ENCODE measurements at regions not wholly inside any gene's neighbourhood (a gene's known extent, or its start where the extent isn't known, plus 50 kb on each side); places are given as distances from the start of the nearest gene placed in this dataset.
A peak's percentile ranks its signal among the peaks of the same experiment; 100 is the strongest.
"Not testable (repeated sequence)": the region's sequence is repeated elsewhere in the genome, so short reads cannot be mapped to it uniquely, and the experiment has no call there.

GRCh38 chr2:64814007-64814406, 160.3 kb upstream of the SERTAD2 start:
- H3K4me1 ChIP-seq = no peaks in the 10 kb centered on the region
- H3K36me3 ChIP-seq = no peaks in the 10 kb centered on the region
- no peak overlapping the region for H3K27ac ChIP-seq
- no peaks in the 10 kb centered on the region for H3K27me3 ChIP-seq
- DNase-seq = no peak
- no peak overlapping the region for H3K4me3 ChIP-seq
- TF ChIP-seq CTCF (IDR thresholded peaks at IDR 0.05) = no peak
- TF ChIP-seq POLR2A (IDR thresholded peaks at IDR 0.05) = no peak
- H3K9me3 ChIP-seq = no peaks in the 10 kb centered on the region

GRCh38 chr2:64816526-64816925, 162.8 kb upstream of the SERTAD2 start:
- not testable (repeated sequence) for H3K4me1 ChIP-seq, H3K4me3 ChIP-seq, DNase-seq, H3K9me3 ChIP-seq, H3K27ac ChIP-seq, H3K36me3 ChIP-seq, H3K27me3 ChIP-seq

- Histone ChIP-seq H3K9me3 (no peaks in the 10 kb centered on the region), H3K4me3 (no peak overlapping the region), H3K36me3 (no peaks in the 10 kb centered on the region), H3K27me3 (no peaks in the 10 kb centered on the region), H3K4me1 (no peaks in the 10 kb centered on the region), H3K27ac (no peak overlapping the region)
- TF ChIP-seq CTCF (IDR thresholded peaks at IDR 0.05) = no peak
- TF ChIP-seq POLR2A (IDR thresholded peaks at IDR 0.05) = no peak
- no peak for DNase-seq
Measured at GRCh38 chr2:64817453-64817852, 163.7 kb upstream of the SERTAD2 start.

- peak overlapping the region in 1 of 4 donors; percentile 32 for H3K27ac ChIP-seq
- no peaks in the 10 kb centered on the region for H3K9me3 ChIP-seq
- H3K4me3 ChIP-seq = no peak overlapping the region
- TF ChIP-seq POLR2A (IDR thresholded peaks at IDR 0.05) = no peak
- no peak for TF ChIP-seq CTCF (IDR thresholded peaks at IDR 0.05)
- no peaks in the 10 kb centered on the region for H3K36me3 ChIP-seq
- no peaks in the 10 kb centered on the region for H3K27me3 ChIP-seq
- H3K4me1 ChIP-seq = no peaks in the 10 kb centered on the region
- DNase-seq = no peak
Measured at GRCh38 chr2:64818664-64819060, 164.9 kb upstream of the SERTAD2 start.

GRCh38 chr2:64819361-64819760, 165.6 kb upstream of the SERTAD2 start:
- peak overlapping the region; percentile 1 to 72 (median 58) for H3K27ac ChIP-seq
- TF ChIP-seq CTCF (IDR thresholded peaks at IDR 0.05) = no peak
- TF ChIP-seq POLR2A (IDR thresholded peaks at IDR 0.05) = no peak
- no peak for DNase-seq

GRCh38 chr2:64819774-64820688, 166.3 kb upstream of the SERTAD2 start:
- no peak for TF ChIP-seq CTCF (IDR thresholded peaks at IDR 0.05)
- H3K27me3 ChIP-seq = no peaks in the 10 kb centered on the region
- no peaks in the 10 kb centered on the region for H3K9me3 ChIP-seq
- H3K27ac ChIP-seq = peak overlapping the region; percentile 1 to 72 (median 58)
- no peaks in the 10 kb centered on the region for H3K36me3 ChIP-seq
- no peak overlapping the region for H3K4me3 ChIP-seq
- peak in 2 of 3 donors; percentile 65 to 78 for DNase-seq
- no peaks in the 10 kb centered on the region for H3K4me1 ChIP-seq

More at GRCh38 chr2:64819361-64819760, 165.6 kb upstream of the SERTAD2 start:
- Histone ChIP-seq H3K4me1 (no peaks in the 10 kb centered on the region), H3K36me3 (no peaks in the 10 kb centered on the region), H3K9me3 (no peaks in the 10 kb centered on the region), H3K27me3 (no peaks in the 10 kb centered on the region), H3K4me3 (no peak overlapping the region)
